Kidney epithelial cell (primary cell): ENCODE measurements at regions not wholly inside any gene's neighbourhood (a gene's known extent, or its start where the extent isn't known, plus 50 kb on each side); places are given as distances from the start of the nearest gene placed in this dataset.

Experiments used
- DNase-seq: peaks from one replicate; pipeline ENCODE4 v3.0.0-alpha.2; 2010; ENCODE audit warnings: low read depth
- H3K27me3 ChIP-seq: 2 replicates; pipeline ENCODE4 v1.6.0; 2011; ENCODE audit warnings: low read length; ENCODE audit not compliant: control insufficient read depth, insufficient read depth
- H3K36me3 ChIP-seq: 2 replicates; pipeline ENCODE4 v1.5.1; 2011; ENCODE audit warnings: low read length; ENCODE audit not compliant: control insufficient read depth, insufficient read depth
- H3K4me3 ChIP-seq: 2 replicates; pipeline ENCODE4 v1.5.1; 2011; ENCODE audit warnings: low read depth, mild to moderate bottlenecking, control low read depth, low read length
- TF ChIP-seq, protein P1 (sequence below): IDR thresholded peaks from 2 replicates; pipeline ENCODE4 v1.5.1; 2011; ENCODE audit warnings: mild to moderate bottlenecking, moderate library complexity, low read length, control low read depth, inconsistent platforms; ENCODE audit not compliant: insufficient read depth, poor library complexity, severe bottlenecking

DNA sequence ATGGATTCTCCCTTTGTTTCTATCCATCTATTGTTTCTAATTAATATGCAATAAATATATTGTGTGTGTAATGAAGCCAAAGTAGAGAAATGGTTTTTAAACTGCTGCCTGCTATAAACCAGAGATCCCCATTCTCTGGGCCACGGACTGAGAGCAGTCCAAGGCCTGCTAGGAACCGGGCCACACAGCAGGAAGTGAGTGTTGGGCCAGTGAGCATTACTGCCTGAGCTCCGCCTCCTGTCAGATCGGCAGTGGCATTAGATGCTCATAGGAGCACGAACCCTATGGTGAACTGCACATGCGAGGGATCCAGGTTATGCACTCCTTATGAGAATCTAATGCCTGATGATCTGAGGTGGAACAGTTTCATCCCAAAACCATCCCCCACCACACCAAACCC lies 85.2 kb upstream of the POMGNT2 start:
- H3K36me3 ChIP-seq, result no peaks in the 10 kb centered on the region
- TF ChIP-seq, protein P1, sequence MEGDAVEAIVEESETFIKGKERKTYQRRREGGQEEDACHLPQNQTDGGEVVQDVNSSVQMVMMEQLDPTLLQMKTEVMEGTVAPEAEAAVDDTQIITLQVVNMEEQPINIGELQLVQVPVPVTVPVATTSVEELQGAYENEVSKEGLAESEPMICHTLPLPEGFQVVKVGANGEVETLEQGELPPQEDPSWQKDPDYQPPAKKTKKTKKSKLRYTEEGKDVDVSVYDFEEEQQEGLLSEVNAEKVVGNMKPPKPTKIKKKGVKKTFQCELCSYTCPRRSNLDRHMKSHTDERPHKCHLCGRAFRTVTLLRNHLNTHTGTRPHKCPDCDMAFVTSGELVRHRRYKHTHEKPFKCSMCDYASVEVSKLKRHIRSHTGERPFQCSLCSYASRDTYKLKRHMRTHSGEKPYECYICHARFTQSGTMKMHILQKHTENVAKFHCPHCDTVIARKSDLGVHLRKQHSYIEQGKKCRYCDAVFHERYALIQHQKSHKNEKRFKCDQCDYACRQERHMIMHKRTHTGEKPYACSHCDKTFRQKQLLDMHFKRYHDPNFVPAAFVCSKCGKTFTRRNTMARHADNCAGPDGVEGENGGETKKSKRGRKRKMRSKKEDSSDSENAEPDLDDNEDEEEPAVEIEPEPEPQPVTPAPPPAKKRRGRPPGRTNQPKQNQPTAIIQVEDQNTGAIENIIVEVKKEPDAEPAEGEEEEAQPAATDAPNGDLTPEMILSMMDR, result no peak
- H3K27me3 ChIP-seq, result no peaks in the 10 kb centered on the region
- no peak overlapping the region for H3K4me3 ChIP-seq
- no peak for DNase-seq

DNA sequence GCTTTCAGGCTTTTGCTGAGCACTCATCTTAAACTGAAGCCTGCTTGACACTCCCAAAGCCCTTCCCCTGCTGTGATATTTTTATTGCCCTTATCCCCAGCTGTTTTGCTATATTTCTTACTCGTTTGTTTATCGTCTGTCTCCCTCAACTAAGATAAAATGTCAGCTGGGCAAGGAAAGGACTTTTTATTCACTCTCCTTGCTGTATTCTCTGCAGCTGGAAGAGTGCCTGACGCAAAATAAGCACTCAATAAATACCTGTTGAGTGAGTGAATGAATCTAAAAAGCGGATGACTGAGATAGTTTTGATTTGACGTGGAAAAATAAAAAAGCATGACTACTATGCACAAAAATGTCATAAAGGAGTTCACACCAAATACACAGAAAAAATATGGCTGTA lies 84.8 kb upstream of the POMGNT2 start:
- no peak for DNase-seq
- Histone ChIP-seq H3K36me3 (no peaks in the 10 kb centered on the region), H3K27me3 (no peaks in the 10 kb centered on the region), H3K4me3 (no peak overlapping the region)
- TF ChIP-seq, protein P1, result no peak

DNA sequence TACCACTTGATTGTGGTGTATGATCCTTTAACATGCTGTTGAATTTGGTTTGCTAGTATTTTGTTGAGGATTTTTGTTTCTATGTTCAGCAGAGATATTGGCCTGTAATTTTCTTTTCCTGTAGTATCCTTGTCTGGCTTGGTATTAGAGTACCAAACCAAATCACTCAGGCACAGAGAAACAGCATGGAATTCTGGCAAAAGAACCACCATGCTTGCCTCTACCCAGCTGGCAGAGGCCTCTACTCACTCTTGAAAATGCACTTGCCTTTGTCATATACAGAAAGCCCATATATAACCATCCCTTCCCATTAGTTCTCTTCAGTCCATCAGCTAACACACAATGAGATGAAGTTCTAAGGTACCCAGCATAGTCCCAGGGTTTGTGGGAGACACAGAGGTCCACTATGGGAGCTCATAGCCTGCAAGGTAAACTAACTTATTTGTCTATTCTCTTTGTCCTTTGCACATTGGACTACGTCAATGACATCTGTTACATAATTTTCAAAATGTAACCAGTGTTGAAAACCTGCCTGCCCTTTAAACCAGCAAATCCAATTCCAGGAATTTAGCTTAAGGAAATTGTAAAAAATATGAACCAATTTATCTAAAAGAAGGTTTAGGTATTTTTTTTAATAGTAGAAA lies 82.1 kb upstream of the POMGNT2 start:
- no peak for DNase-seq
- Histone ChIP-seq H3K4me3 (no peak overlapping the region), H3K36me3 (no peaks in the 10 kb centered on the region), H3K27me3 (no peaks in the 10 kb centered on the region)
- TF ChIP-seq, protein P1, result no peak

DNA sequence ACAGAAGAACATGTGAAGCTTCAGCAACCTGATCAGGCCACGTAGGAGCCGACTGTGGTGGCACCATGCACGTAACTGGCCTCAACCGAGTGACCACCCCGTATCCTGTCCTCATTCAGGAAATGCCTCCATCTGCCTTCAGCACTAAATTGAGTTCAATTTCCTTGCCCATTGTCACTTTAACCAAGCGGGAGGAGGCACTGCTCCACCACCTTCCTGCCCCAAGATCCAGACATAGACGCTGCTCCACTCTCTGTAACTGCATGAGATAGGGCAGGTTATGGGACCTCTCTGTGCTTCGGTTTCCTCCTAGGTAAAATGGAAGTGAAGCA lies 80.1 kb upstream of the POMGNT2 start:
- no peak overlapping the region for H3K4me3 ChIP-seq
- DNase-seq, result no peak
- H3K27me3 ChIP-seq, result no peaks in the 10 kb centered on the region
- no peaks in the 10 kb centered on the region for H3K36me3 ChIP-seq
- TF ChIP-seq, protein P1, result no peak

DNA sequence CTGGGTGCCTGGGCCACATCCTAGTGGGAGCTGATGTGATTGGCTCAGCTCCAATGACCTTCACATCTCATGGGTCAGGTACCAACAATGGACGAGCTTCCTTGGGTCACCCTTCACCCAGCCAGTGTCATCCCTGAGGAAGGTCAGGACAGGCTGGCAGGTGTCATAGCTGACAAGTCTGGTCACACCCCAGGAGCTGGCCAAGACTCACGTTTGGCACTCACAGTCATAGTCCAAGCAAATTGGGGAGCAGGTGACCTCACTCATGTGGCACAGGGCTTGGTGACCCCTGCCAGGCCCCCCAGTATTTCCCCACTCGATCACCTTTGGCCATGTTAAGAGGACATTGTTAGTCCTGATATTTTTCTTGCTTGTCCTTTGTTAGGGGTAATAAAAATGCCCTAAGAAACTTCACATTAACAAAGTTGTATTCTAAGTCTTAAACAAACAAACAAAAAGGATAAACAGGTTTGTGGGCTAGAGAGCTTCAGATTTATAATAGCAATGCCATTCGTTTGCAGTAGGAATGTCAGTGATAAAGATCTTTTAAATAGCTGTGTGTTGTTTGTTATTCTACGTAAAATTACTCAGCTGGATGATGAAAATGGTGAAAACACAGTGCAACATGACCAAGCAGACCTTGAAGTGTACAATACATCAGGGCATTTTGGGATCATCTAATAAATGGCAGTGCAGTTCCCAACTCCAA lies 79.5 kb upstream of the POMGNT2 start:
- no peak for DNase-seq
- no peaks in the 10 kb centered on the region for H3K27me3 ChIP-seq
- TF ChIP-seq, protein P1, result no peak
- H3K36me3 ChIP-seq, result no peaks in the 10 kb centered on the region
- H3K4me3 ChIP-seq, result no peak overlapping the region

DNA sequence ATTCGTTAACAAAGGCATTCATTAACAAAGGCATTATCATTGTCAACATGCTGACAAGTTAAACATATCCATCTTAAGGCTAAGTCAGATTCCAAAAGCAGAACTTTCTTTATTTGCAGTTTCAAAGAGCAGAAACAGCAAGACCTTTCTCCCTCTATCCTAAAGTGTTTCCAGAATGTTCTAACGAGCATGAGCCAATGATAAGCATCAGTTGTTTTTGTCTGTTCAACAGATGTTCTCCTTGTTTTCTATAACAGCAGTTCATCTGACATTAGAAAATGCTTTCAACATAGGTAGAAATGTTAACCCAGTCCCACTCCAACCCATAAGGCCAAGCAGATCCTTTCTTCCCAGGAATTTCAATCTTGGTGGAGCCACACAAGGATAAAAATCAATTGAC lies 77.6 kb upstream of the POMGNT2 start:
- Histone ChIP-seq H3K27me3 (no peaks in the 10 kb centered on the region), H3K4me3 (no peak overlapping the region), H3K36me3 (no peaks in the 10 kb centered on the region)
- no peak for DNase-seq
- TF ChIP-seq, protein P1, result no peak
